ENCODE measurements at regions not wholly inside any gene's neighbourhood (a gene's known extent, or its start where the extent isn't known, plus 50 kb on each side); places are given as distances from the start of the nearest gene placed in this dataset.

- H3K9ac ChIP-seq (ENCODE audit: low read depth in 1 of 2, low read length in 2 of 2), result no peak overlapping the region
- no peak overlapping the region for H3K4me3 ChIP-seq (ENCODE audit: low read depth in 1 of 3, low read length in 3 of 3)
- no peak for TF ChIP-seq NR2F2 (IDR thresholded peaks at IDR 0.05)
- TF ChIP-seq SP1 (IDR thresholded peaks at IDR 0.05), result no peak
- no peak for TF ChIP-seq FOXA2 (IDR thresholded peaks at IDR 0.05)
- no peak for TF ChIP-seq MAX (IDR thresholded peaks at IDR 0.05)
- TF ChIP-seq ATF3 (IDR thresholded peaks at IDR 0.05), result no peak
- no peak for TF ChIP-seq HNF4A (conservative IDR thresholded peaks at IDR 0.05)
- no peak for TF ChIP-seq REST (IDR thresholded peaks at IDR 0.05)
- no peak for TF ChIP-seq RXRA (IDR thresholded peaks at IDR 0.05)
- TF ChIP-seq HNF4G (IDR thresholded peaks at IDR 0.05), result no peak
- TF ChIP-seq ZBTB33 (IDR thresholded peaks at IDR 0.05), result no peak
- TF ChIP-seq CTCF (IDR thresholded peaks at IDR 0.05; ENCODE audit: low read depth, low read length, missing input control), result no peak
- no peak for DNase-seq (ENCODE audit: low spot score)
- H3K4me1 ChIP-seq (ENCODE audit: control insufficient read depth in 4 of 4, insufficient read depth in 4 of 4, low read length in 3 of 4), result peaks cover 0 to 9% (median 7%) of the 10 kb centered on the region in 4 donors
- 37% methylated on average over 2 of the region's 2 CpGs for WGBS
- H3K36me3 ChIP-seq (ENCODE audit: control insufficient read depth in 4 of 4, insufficient read depth in 3 of 4, low read depth in 1 of 4, low read length in 3 of 4), result no peaks in the 10 kb centered on the region
- H3K9me3 ChIP-seq (ENCODE audit: control insufficient read depth in 4 of 4, low read length in 3 of 4), result no peaks in the 10 kb centered on the region
- H3K27me3 ChIP-seq (ENCODE audit: control insufficient read depth in 4 of 4, insufficient read depth in 4 of 4, low read length in 3 of 4), result no peaks in the 10 kb centered on the region
- H3K27ac ChIP-seq (ENCODE audit: low read depth in 1 of 2, low read length in 2 of 2), result no peak overlapping the region
Observed at GRCh38 chr7:15018981-15019380, 116.4 kb upstream of the DGKB start.

GRCh38 chr7:15016766-15017165 lies 114.2 kb upstream of the DGKB start:
- TF ChIP-seq CTCF (IDR thresholded peaks at IDR 0.05; ENCODE audit: low read depth, low read length, missing input control) (no peak), HNF4A (conservative IDR thresholded peaks at IDR 0.05) (no peak), TAF1 (conservative IDR thresholded peaks at IDR 0.05) (no peak)
- Histone ChIP-seq H3K9ac (ENCODE audit: low read depth in 1 of 2, low read length in 2 of 2) (no peak overlapping the region), H3K4me3 (ENCODE audit: low read depth in 1 of 3, low read length in 3 of 3) (no peak overlapping the region), H3K9me3 (ENCODE audit: control insufficient read depth in 4 of 4, low read length in 3 of 4) (no peaks in the 10 kb centered on the region), H3K27me3 (ENCODE audit: control insufficient read depth in 4 of 4, insufficient read depth in 4 of 4, low read length in 3 of 4) (no peaks in the 10 kb centered on the region), H3K27ac (ENCODE audit: low read depth in 1 of 2, low read length in 2 of 2) (no peak overlapping the region), H3K4me1 (ENCODE audit: control insufficient read depth in 4 of 4, insufficient read depth in 4 of 4, low read length in 3 of 4) (peaks cover 0 to 9% (median 7%) of the 10 kb centered on the region in 4 donors), H3K36me3 (ENCODE audit: control insufficient read depth in 4 of 4, insufficient read depth in 3 of 4, low read depth in 1 of 4, low read length in 3 of 4) (no peaks in the 10 kb centered on the region)
- 73% methylated on average over 2 of the region's 2 CpGs for WGBS
- DNase-seq (ENCODE audit: low spot score), result no peak
